NCI-H146 (cell line): ENCODE measurements at regions not wholly inside any gene's neighbourhood (a gene's known extent, or its start where the extent isn't known, plus 50 kb on each side); places are given as distances from the start of the nearest gene placed in this dataset.
"Not testable (repeated sequence)": the region's sequence is repeated elsewhere in the genome, so short reads cannot be mapped to it uniquely, and the experiment has no call there.

Source experiments
- DNase-seq: peaks from one replicate; lab custom pipeline; 2025; lab: John Stamatoyannopoulos, UW

DNA sequence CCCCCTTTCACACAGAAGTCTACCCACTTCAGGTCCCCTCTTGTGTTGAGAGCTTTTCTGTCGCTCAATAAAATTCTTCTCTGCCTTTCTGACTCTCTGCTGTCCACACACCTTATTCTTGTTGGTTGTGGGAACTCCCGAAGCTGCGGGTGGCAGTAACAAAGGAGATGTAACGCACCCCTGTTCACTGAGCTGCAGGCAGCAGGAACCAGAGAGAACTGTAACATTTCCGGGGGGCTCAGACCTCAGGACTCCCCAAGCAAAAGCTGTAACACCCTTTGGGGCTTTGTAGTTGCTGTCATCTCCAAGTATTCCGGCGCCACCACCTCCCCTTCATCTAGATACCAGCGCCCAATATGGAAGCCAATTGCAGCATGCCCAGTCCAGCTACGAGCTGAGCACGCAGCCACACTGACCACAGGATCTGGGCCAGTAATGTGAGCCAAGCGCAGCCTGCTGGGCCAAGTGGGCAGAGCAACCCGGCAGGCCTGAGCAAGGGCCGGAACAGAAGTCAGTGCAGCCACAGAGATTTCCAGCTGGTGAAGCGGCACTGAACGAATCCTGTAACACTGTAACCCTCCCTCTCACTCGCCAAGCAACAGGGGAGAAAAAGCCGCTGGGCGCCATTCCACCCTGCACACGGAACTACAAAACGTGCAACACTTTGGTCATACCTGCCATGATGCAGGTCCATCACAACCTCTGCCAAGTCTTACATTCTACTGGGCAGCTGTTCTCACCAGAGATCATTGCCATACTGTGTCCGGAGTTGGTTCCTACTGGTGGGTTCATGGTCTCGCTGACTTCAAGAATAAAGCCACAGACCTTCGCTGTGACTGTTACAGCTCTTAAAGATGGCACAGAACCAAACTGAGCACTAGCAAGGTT lies 194.3 kb downstream of the SPATA31A6 start:
- DNase-seq = not testable (repeated sequence)

DNA sequence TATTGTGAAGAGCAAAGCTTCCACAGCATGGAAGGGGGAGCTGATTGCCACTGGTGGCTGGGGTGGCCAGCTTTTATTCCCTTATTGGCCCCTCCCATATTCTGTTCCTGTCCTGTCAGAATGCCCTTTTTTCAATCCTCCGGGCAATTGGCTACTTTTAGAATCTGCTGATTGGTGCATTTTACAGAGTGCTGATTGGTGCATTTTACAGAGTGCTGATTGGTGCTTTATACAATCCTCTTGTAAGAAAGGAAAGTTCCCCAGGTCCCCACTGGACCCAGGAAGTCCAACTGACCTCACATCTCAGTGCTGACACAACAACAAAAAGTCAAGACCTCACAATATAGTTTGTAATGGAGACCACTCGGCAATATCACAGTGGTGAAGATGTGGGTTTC lies 195.0 kb downstream of the SPATA31A6 start:
- DNase-seq = no peak

DNA sequence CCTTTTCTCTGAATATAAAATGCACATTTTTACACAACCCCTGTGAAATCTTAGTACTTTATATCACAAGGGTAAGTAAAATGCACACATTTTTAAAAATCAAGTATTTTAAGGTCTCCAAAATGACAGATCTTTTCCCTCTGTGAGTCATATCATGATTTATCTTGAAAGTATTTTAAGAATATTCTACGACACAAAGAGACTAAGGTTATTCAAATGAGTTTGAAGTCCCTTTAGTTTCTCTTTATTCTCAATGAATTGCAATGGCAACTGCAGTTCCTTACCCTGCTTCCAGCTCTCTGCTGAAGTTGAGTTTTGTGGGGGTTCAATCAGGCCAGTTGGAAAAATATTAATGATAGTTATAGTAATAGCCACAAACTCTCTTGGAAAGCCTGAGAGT lies 196.1 kb downstream of the SPATA31A6 start:
- not testable (repeated sequence) for DNase-seq

DNA sequence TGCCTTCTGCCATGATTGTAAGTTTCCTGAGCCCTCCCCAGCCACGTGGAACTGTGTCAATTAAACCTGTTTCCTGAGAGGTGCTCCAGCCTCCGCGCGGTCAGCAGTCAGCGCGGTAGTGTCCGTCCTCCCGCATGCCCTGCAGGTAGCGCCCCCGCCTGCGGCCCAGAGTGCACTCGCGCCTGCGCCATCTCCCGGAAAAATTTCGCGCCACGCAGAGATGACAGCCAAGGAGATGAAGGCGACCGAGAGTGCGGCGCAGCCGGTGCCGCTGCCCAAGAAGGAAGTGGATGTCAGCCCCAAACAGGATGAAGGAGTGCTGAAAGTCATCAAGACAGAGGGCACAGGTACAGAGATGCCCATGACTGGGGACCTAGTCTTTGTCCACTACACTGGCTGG lies 201.1 kb downstream of the SPATA31A6 start:
- not testable (repeated sequence) for DNase-seq

DNA sequence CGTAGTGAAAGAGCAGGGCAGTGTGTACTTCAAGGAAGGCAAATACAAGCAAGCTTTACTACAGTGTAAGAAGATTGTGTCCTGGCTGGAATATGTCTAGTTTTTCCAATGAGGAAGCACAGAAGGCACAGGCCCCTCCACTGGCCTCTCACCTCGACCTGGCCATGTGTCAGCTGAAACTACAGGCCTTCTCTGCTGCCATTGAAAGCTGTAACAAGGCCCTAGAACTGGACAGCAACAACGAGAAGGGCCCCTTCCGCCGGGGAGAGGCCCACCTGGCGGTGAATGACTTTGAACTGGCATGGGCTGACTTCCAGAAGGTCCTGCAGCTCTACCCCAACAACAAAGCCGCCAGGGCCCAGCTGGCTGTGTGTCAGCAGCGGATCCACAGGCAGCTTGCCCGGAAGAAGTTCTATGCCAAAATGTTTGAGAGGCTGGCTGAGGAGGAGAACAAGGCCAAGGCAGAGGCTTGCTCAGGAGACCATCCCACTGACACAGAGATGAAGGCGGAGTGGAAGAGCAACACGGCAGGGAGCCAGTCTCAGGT lies 202.2 kb downstream of the SPATA31A6 start:
- not testable (repeated sequence) for DNase-seq

DNA sequence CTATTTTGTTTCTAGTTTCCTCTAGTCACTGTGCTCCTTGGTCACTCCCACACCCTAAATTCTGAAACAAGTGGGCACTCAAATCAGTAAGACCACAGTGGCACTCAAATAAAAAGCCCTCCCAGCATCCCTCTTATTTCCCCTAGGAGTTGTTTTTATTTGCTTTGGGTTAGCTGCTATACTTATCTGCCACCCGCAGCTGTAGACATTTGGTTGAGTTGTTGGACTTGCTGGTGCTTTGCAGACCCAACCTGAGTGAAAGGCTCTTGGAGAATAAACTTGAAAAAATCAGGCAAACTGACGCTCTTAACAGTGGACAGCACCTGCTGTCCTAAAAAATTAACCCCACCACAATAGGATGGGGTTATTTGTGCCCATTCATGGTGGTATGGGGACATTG lies 203.0 kb downstream of the SPATA31A6 start:
- DNase-seq = no peak

DNA sequence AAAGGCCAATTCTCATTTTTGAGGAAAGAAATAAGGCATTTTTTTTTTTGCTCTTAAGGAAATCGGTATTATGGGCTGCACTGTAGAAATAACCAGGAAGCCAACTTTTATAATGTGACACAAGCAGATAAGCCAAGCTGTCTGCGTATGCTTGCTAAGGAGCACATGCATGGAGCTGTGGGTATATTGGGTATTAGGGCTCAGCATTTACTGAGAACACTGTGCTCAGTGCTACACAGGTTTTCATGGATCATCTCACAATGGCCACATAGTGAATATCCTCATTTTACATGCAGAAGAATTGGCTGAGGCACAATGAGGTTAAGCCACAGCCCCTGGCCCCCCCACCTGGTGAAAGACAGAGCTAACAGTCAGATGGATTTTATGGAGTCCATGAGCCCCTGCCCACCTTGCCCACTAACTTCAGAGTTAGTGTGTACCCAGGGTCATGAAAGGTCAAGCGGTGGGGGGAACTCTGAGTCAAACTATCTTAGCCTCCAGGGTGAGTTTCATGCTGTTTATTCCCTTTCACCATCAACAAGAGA lies 204.8 kb downstream of the SPATA31A6 start:
- no peak for DNase-seq

DNA sequence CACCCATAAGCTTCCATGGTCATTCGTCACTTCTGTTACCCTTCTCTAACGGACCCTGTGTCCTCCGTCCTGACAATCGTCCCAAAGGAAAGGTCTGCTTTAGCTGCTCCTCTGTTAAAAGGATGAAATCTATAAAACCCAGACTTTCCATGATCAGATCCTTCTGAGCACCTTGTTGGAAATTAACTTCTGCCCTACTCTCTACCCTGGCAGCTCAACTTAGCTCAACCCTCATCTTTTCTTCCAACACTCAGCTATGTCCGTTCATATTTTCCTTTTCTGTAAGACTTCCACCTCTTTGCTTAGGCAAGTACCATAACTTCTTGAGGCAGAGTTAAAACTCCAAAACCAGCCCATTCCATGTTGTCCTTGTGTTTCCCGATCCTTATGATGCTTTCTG lies 205.4 kb downstream of the SPATA31A6 start:
- no peak for DNase-seq

DNA sequence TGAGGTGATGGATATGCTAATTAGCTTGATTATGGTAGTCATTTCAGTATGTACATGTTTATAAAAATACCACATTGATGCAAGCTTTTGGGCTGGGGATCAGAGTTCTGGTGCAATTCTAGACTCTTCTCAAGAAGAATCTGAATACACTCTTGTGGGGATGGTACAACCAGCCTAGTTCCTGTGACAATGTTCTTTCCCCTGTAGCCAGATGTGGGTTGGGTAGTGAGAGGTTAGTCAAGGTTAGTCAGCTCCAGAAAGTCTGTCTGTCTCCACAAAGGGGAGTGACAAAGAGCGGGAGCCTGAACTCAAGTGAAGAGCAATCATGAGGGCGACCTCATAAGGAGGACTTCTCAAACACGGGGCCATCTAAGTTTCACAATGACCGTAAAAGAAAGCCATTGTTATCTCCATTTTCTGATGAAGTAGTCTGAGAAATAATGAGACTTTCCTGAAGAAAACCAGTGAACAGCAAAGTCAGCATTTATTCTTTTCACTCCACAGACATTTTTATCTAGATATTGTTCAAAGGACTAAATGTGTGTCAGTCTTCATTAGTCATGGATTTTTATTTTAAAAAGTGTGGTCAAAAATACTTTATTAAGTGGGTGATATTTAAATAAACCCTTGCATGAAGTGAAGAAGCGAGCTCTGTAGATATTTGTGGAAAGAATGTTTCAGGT lies 209.5 kb downstream of the SPATA31A6 start:
- not testable (repeated sequence) for DNase-seq

DNA sequence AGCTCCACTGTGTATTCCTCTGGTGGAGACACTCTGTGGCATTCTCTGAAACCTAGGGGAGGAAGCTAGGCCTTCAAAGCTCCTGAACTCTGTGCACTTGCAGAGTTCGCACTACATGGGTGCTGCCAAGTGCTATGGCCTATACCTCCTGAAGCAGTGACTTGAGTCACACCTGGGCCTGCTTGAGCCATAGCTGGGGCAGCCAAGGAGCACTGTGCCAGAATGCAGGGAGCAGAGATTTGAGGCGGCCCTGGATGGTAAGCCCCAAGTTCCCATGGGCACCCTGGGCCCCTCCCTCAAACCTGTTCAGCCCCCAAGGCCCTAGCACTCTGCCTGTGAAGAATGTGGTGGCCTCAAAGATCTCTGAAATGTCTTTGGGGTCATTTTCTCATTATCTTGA lies 212.9 kb downstream of the SPATA31A6 start:
- no peak for DNase-seq

DNA sequence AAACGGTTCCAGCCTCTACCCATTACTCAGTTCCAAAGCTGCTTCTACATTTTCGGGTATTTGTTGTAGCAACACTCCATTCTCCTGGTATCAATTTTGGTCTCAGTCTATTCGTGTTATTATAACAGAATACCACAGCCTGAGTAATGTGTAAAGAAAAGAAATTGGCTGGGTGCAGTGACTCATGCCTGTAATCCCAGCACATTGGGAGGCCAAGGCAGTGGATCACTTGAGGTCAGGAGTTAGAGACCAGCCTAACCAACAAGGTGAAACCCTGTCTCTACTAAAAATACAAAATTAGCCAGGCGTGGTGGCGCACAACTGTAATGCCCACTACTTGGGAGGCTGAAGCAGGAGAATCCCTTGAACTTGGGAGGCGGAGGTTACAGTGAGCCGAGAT lies 213.9 kb downstream of the SPATA31A6 start:
- not testable (repeated sequence) for DNase-seq

DNA sequence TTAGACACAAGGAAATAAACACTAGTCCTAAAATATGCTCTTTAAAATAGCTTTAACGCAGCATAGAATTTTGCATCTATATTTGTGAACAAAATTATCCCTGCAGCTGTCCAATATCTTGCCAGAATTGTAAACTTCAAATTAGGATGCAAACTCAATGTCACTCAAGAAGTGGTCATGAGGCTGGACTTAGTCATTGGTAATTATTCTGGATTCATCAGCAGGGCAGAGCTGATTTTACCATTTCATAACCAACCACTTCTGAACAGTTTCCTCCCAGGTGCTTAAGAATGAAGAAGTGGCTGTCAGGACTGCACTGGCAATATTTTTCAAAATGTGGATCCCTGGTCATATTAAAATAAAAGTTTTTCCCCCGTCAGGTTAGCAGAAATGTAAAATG lies 219.5 kb downstream of the SPATA31A6 start:
- not testable (repeated sequence) for DNase-seq

DNA sequence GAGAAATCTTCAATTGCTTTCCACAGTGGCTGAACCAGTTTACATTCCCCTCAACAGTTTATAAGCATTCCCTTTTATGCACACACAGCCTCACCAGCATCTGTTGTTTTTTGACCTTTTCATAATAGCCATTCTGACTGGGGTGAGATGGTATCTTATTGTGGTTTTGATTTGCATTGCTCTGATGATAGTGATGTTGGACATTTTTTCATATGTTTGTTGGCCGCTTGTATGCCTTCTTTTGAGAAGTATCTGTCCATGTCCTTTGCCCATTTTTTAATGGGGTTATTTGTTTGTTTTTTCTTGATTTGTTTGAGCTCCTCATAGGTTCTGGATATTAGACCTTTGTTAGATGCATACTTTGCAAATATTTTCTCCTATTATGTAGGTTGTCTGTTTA lies 226.1 kb downstream of the SPATA31A6 start:
- DNase-seq = not testable (repeated sequence)

DNA sequence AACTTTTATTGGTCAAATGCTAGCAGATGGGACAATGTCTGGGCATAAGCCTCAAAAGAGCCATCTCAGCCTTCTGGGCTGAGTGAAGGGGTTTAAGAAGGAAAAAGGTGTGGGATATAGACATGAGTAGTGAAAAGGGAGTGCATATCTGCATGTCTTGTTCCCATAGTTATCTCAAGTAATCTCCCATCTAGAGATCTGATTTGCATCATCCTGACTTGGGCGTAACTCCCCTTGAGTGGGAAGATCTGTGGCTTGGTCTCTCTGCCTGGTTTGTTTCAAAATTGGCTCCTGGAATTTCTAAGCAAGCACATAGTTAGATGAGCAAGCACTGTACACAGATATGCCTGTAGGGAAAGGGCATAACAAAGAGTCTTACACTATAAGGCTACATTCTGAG lies 228.9 kb downstream of the SPATA31A6 start:
- not testable (repeated sequence) for DNase-seq

DNA sequence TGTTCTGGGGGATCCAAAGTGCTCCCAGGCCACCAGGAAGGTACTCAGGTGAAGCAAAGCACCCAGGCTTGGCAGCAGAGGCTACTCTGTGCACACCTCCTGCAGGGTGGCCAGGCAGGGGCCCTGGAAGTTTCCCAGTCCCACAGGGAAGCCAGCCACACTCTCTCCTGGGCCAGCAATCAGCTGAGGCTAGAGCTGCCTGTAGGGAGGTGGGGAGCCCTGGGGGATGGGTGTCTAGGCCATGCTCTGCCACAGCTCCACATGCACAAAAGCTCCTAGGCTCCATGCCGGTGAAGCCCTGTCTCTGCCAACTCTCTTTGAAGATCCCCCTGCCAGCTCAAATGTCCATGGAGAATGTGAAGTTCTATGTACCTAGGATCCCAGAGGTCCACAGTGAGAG lies 231.4 kb downstream of the SPATA31A6 start:
- not testable (repeated sequence) for DNase-seq

DNA sequence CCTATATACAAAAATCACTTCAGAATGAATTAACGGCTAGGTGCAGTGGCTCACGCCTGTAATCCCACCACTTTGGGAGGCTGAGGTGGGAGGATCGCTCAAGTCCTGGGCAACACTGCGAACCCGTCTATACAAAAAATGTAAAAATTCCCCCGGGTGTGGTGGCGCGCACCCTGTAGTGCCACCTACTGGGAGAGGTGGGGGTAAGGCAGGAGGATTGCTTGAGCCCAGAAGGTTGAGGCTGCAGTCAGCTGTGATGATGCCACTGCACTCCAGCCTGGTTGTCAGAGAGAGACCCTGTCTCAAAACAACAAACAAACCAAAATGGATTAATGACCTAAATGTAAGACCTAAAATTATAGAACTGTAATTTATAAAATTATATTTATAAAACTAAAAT lies 236.2 kb downstream of the SPATA31A6 start:
- DNase-seq = not testable (repeated sequence)

DNA sequence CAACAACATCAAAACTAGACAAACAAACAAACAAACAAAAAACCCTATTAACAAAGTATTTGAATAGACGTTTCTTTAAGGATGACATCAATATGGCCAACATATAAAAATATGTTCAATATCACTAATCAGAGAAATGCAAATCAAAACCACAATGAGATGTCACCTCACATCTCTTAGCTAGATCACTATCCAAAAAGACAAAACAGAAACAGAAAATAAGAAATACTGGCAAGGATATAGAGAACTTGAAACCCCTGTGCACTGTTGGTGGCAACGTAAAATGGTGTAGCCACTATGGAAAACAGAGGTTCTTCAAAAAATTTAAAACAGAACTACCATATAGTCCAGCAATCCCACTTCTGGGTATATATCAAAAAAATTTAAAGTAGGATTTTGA lies 236.9 kb downstream of the SPATA31A6 start:
- not testable (repeated sequence) for DNase-seq

DNA sequence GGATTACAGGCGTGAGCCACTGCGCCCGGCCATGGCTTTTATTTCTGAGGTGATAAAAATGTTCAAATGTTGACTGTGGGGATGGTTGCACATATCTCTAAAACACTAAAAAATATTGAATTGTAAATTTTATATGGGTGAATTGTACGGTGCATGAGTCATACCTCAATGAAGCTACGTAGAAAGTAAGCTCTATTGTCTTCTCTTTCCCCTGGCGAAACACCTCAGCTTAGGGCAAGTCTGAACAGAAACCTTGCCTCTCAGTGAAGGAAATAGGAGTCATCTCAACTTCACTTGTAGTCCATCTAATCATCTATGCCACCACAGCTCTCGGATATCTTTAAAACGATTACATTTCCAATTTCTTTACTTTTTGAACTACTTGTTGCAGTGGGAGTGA lies 238.2 kb downstream of the SPATA31A6 start:
- DNase-seq = not testable (repeated sequence)

DNA sequence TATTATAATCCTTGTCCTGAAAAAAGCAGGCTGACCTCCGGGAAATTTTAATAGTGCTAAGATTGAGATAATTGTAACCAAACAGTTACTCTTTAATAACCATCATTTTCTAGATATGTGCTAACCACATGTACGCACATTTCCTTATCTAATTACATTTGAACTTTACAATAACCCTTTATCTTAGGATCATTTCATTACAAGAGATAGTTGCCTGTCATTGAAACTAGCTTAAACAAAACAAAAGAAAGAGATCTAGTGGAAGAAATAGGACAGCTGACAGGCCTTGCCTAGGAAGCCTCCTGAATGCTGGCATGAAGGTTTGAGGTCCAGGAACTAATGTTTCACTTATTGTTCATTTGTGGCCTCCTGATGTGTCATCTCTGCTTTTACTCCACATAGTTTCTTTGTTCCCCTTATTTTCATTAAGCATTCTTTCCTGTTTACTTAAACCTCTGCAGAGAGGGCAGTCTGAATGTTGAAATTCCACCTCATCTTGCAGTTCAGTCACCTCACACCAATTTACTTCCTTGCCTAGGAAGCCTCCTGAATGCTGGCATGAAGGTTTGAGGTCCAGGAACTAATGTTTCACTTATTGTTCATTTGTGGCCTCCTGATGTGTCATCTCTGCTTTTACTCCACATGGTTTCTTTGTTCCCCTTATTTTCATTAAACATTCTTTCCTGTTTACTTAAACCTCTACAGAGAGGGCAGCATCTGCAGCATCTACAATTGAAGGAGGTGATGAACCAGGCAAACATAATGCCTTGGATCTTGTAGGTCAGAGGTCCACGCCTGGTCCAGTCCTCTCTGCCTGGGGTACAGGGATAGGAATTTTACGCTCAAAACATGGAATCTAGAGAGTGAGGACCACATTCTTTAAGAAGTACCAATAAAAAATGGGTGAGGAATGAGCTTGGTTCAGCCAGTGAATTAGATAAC lies 247.5 kb downstream of the SPATA31A6 start:
- DNase-seq = peak; percentile 86

DNA sequence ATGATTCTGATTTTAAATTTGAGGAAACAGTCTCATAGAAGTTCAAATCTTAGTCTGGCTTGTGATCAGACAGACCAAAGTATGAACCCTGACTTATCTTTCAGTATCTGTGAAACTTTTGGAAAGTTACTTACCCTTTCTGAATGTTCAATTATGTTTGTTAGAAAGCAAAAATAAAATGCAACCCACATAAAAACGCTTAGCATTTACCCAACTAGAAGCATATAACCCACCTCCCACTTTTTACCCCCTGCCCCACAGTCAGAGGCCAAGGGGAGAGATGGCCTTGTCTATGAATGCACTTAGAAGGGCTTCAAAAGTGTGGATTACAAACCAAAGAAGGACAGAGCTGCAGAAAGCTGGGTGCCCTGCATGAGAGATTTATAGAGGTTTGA lies 248.2 kb downstream of the SPATA31A6 start:
- not testable (repeated sequence) for DNase-seq
